ENCODE measurements at regions not wholly inside any gene's neighbourhood (a gene's known extent, or its start where the extent isn't known, plus 50 kb on each side); places are given as distances from the start of the nearest gene placed in this dataset.

DNA sequence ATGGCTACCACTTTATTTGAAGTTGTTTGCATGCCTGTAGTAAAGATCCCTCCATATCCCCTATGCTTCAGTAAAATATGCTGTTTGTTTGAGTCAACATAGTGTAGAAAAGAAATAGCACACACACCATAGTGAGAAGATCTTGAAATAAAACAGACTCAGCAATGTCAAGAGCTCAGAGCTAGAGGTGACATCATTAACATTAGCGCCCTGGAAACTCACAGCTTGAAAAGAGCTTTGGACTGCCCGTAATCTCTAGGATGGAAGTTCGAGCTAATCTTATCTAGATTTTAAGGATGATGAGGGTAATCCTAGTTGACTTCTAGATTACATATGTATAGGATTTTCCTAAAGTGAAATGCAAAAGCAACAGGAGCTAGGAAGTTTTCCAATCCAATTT is 275.6 kb downstream of the SMARCA1 start:
- TF ChIP-seq CTCF (IDR thresholded peaks at IDR 0.05; ENCODE audit: insufficient read depth, low read length, poor library complexity, severe bottlenecking): no peak
- no peak for TF ChIP-seq EZH2phosphoT487 (conservative IDR thresholded peaks at IDR 0.05; ENCODE audit: low read length)

Data from SU-DHL-6 (cell line).